ENCODE measurements at regions not wholly inside any gene's neighbourhood (a gene's known extent, or its start where the extent isn't known, plus 50 kb on each side); places are given as distances from the start of the nearest gene placed in this dataset.

- Histone ChIP-seq H3K79me2 (ENCODE audit: control insufficient read depth, insufficient read depth, low read length, unreplicated experiment) (no peaks in the 10 kb centered on the region), H3K4me3 (ENCODE audit: low read depth, low read length) (no peak overlapping the region), H3K4me1 (ENCODE audit: control insufficient read depth, insufficient read depth, low read length, unreplicated experiment) (peaks cover 18% of the 10 kb centered on the region), H3K27ac (ENCODE audit: low read depth, low read length) (no peak overlapping the region), H3K36me3 (ENCODE audit: insufficient read depth, low read length) (no peaks in the 10 kb centered on the region), H2AFZ (ENCODE audit: low read length, unreplicated experiment) (no peak overlapping the region), H3K27me3 (ENCODE audit: insufficient read depth, low read length) (no peaks in the 10 kb centered on the region)
These were observed 137.2 kb upstream of the MAP1LC3B2 start for GRCh38 chr12:116421785-116422538.

DNA sequence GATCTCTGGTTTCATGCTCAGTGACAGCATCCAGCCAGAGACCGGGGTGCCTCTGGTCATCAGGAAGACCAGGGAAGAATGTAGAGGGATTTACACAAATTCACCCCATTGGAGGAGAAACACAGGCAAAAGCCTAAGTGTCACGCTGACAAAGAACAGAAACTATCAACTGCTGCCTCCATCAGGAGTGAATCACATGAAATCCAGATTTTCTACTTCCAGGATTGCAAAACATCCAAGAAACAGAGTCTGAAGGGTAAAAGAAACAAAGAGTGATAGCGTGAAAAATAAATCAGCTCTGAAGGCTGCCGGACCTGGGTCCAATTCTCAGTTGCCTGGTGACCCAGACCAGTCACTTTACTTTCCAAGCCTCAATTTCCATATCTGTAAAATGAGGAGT is 136.1 kb upstream of the MAP1LC3B2 start:
- no peaks in the 10 kb centered on the region for H3K79me2 ChIP-seq (ENCODE audit: control insufficient read depth, insufficient read depth, low read length, unreplicated experiment)
- peak overlapping the region; percentile 54 for H3K27ac ChIP-seq (ENCODE audit: low read depth, low read length)
- H3K36me3 ChIP-seq (ENCODE audit: insufficient read depth, low read length) = no peaks in the 10 kb centered on the region
- no peaks in the 10 kb centered on the region for H3K27me3 ChIP-seq (ENCODE audit: insufficient read depth, low read length)
- no peak overlapping the region for H3K4me3 ChIP-seq (ENCODE audit: low read depth, low read length)
- peaks cover 25% of the 10 kb centered on the region for H3K4me1 ChIP-seq (ENCODE audit: control insufficient read depth, insufficient read depth, low read length, unreplicated experiment)
- peak overlapping the region; percentile 91 for H2AFZ ChIP-seq (ENCODE audit: low read length, unreplicated experiment)

GRCh38 chr12:116425256-116426193 is 133.7 kb upstream of the MAP1LC3B2 start:
- Histone ChIP-seq H2AFZ (ENCODE audit: low read length, unreplicated experiment) (no peak overlapping the region), H3K79me2 (ENCODE audit: control insufficient read depth, insufficient read depth, low read length, unreplicated experiment) (no peaks in the 10 kb centered on the region), H3K4me3 (ENCODE audit: low read depth, low read length) (no peak overlapping the region), H3K27ac (ENCODE audit: low read depth, low read length) (peak overlapping the region; percentile 57), H3K36me3 (ENCODE audit: insufficient read depth, low read length) (no peaks in the 10 kb centered on the region), H3K4me1 (ENCODE audit: control insufficient read depth, insufficient read depth, low read length, unreplicated experiment) (peaks cover 29% of the 10 kb centered on the region), H3K27me3 (ENCODE audit: insufficient read depth, low read length) (no peaks in the 10 kb centered on the region)

DNA sequence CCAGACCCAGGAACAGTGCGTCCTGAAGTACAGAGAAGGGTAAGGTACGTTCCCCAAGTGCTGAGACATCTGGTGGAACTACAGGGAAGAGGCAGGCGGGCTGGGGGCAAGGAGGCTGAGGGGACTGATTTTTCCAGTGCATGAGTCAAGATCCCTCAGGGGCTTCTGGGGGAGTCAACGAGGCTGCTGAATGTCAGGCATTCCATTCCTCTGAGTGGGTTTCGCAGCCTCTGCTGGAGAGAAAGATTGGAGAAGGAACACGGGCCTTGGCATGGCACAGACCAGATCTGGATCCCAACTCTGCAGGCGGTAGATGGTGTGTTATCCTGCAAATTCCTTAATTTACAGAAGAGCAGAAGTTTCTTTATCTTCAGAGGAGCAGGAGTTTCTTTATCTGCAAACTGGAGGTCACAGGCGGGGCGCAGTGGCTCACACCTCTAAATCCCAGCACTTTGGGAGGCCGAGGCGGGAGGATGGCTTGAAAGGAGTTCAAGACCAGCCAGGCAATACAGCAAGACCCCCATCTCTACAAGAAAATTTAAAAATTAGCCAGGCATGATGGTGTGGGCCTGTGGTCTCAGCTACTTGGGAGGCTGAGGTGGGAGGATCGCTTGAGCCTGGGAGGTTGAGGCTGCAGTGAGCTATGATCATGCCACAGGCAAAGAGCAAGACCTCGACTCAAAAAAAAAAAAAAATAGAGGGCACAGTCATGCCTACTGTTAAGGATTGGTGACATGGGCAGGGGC is 132.6 kb upstream of the MAP1LC3B2 start:
- H3K36me3 ChIP-seq (ENCODE audit: insufficient read depth, low read length) = no peaks in the 10 kb centered on the region
- H3K4me1 ChIP-seq (ENCODE audit: control insufficient read depth, insufficient read depth, low read length, unreplicated experiment) = peaks cover 29% of the 10 kb centered on the region
- no peaks in the 10 kb centered on the region for H3K27me3 ChIP-seq (ENCODE audit: insufficient read depth, low read length)
- H3K79me2 ChIP-seq (ENCODE audit: control insufficient read depth, insufficient read depth, low read length, unreplicated experiment) = no peaks in the 10 kb centered on the region
- no peak overlapping the region for H3K4me3 ChIP-seq (ENCODE audit: low read depth, low read length)
- peak overlapping the region; percentile 57 for H3K27ac ChIP-seq (ENCODE audit: low read depth, low read length)
- H2AFZ ChIP-seq (ENCODE audit: low read length, unreplicated experiment) = no peak overlapping the region

DNA sequence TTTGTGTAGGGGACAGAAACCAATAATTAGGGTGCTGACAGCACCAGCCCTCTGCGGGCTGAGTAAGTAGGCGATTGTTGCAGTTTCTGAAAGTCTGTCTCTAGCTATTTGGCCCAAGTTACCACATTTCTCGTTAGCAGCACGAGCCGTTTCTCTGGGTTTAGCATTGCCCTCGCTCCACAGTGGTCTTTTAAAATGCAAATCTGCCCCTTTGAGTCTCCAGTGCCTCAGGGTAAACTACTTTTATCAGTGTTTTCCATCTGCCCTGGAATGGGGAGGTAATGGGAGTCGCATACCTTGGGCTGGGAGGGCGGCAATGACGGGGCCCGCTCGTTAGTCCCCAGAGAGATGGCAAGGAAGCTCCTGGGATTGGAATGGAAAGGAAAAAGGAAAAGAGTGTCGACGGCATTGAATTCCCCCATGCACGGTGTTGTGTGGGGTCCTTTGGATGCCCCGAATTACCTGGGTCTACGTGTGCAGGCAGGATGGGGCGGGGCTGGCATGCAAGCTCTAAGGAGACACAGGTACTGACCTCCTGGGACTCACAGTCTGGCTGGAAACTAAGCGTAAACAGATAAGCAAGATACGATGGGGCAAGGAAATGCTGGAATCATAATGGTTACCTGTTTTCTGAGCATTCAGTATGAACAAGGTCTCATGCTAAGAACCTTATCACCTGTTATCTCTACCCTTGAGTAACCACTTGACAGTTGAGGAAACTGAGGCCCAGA is 131.8 kb upstream of the MAP1LC3B2 start:
- Histone ChIP-seq H2AFZ (ENCODE audit: low read length, unreplicated experiment) (no peak overlapping the region), H3K27me3 (ENCODE audit: insufficient read depth, low read length) (no peaks in the 10 kb centered on the region), H3K27ac (ENCODE audit: low read depth, low read length) (peak overlapping the region; percentile 36; the same call in 1 of the 2 replicates), H3K4me3 (ENCODE audit: low read depth, low read length) (no peak overlapping the region), H3K4me1 (ENCODE audit: control insufficient read depth, insufficient read depth, low read length, unreplicated experiment) (peaks cover 29% of the 10 kb centered on the region), H3K79me2 (ENCODE audit: control insufficient read depth, insufficient read depth, low read length, unreplicated experiment) (no peaks in the 10 kb centered on the region), H3K36me3 (ENCODE audit: insufficient read depth, low read length) (no peaks in the 10 kb centered on the region)

GRCh38 chr12:116429826-116430360 is 129.3 kb upstream of the MAP1LC3B2 start:
- Histone ChIP-seq H3K4me1 (ENCODE audit: control insufficient read depth, insufficient read depth, low read length, unreplicated experiment) (peaks cover 33% of the 10 kb centered on the region), H3K4me3 (ENCODE audit: low read depth, low read length) (no peak overlapping the region)

DNA sequence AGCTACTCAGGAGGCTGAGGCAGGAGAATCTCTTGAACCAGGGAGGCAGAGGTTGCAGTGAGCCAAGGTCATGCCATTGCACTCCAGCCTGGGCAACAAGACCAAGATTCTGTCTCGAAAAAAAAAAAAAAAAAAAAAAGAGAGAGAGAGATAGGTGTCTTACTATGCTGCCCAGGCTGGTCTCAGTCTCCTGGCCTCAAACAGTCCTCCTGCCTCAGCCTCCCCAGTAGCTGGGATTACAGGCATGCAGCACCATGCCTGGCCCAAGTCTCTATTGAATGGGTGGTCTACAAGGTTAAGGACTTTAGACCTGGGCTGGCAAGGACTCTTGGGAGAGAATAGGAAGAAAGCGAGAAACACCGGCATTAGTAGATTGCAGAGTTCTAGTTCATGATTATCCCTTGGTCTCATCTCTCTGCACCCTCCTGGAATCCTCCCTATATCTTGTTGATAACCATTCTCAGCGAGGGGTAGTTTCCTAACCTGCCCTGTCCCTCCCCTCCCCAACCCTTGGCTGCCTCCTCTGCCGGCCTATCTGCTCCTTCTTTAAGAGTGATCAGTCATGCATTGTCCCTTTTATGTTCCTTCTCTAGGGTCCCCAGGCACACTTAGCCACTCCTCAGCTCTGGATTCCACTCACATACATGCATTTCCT is 128.1 kb upstream of the MAP1LC3B2 start:
- no peak overlapping the region for H3K27ac ChIP-seq (ENCODE audit: low read depth, low read length)
- no peaks in the 10 kb centered on the region for H3K36me3 ChIP-seq (ENCODE audit: insufficient read depth, low read length)
- no peak overlapping the region for H2AFZ ChIP-seq (ENCODE audit: low read length, unreplicated experiment)
- H3K4me1 ChIP-seq (ENCODE audit: control insufficient read depth, insufficient read depth, low read length, unreplicated experiment) = peaks cover 31% of the 10 kb centered on the region
- H3K27me3 ChIP-seq (ENCODE audit: insufficient read depth, low read length) = no peaks in the 10 kb centered on the region
- no peak overlapping the region for H3K4me3 ChIP-seq (ENCODE audit: low read depth, low read length)
- no peaks in the 10 kb centered on the region for H3K79me2 ChIP-seq (ENCODE audit: control insufficient read depth, insufficient read depth, low read length, unreplicated experiment)

More at GRCh38 chr12:116429826-116430360, 129.3 kb upstream of the MAP1LC3B2 start:
- no peaks in the 10 kb centered on the region for H3K36me3 ChIP-seq (ENCODE audit: insufficient read depth, low read length)
- no peak overlapping the region for H3K27ac ChIP-seq (ENCODE audit: low read depth, low read length)
- H3K27me3 ChIP-seq (ENCODE audit: insufficient read depth, low read length) = no peaks in the 10 kb centered on the region
- H2AFZ ChIP-seq (ENCODE audit: low read length, unreplicated experiment) = no peak overlapping the region
- no peaks in the 10 kb centered on the region for H3K79me2 ChIP-seq (ENCODE audit: control insufficient read depth, insufficient read depth, low read length, unreplicated experiment)

GRCh38 chr12:116431677-116432300 is 127.4 kb upstream of the MAP1LC3B2 start:
- H3K27ac ChIP-seq (ENCODE audit: low read depth, low read length) = no peak overlapping the region
- no peaks in the 10 kb centered on the region for H3K79me2 ChIP-seq (ENCODE audit: control insufficient read depth, insufficient read depth, low read length, unreplicated experiment)
- H3K36me3 ChIP-seq (ENCODE audit: insufficient read depth, low read length) = no peaks in the 10 kb centered on the region
- no peak overlapping the region for H3K4me3 ChIP-seq (ENCODE audit: low read depth, low read length)
- H3K27me3 ChIP-seq (ENCODE audit: insufficient read depth, low read length) = no peaks in the 10 kb centered on the region
- H3K4me1 ChIP-seq (ENCODE audit: control insufficient read depth, insufficient read depth, low read length, unreplicated experiment) = peaks cover 25% of the 10 kb centered on the region
- no peak overlapping the region for H2AFZ ChIP-seq (ENCODE audit: low read length, unreplicated experiment)

GRCh38 chr12:116432314-116432750 is 126.8 kb upstream of the MAP1LC3B2 start:
- Histone ChIP-seq H2AFZ (ENCODE audit: low read length, unreplicated experiment) (no peak overlapping the region), H3K27me3 (ENCODE audit: insufficient read depth, low read length) (no peaks in the 10 kb centered on the region), H3K27ac (ENCODE audit: low read depth, low read length) (no peak overlapping the region), H3K4me3 (ENCODE audit: low read depth, low read length) (no peak overlapping the region), H3K36me3 (ENCODE audit: insufficient read depth, low read length) (no peaks in the 10 kb centered on the region), H3K4me1 (ENCODE audit: control insufficient read depth, insufficient read depth, low read length, unreplicated experiment) (peaks cover 19% of the 10 kb centered on the region), H3K79me2 (ENCODE audit: control insufficient read depth, insufficient read depth, low read length, unreplicated experiment) (no peaks in the 10 kb centered on the region)

All from ACC112 (cell line).